Epithelial cell of esophagus (primary cell): ENCODE measurements at regions not wholly inside any gene's neighbourhood (a gene's known extent, or its start where the extent isn't known, plus 50 kb on each side); places are given as distances from the start of the nearest gene placed in this dataset.
A peak's percentile ranks its signal among the peaks of the same experiment; 100 is the strongest.

Experiments
- DNase-seq: peaks from one replicate; pipeline ENCODE4 v3.0.0; 2010; ENCODE audit warnings: low read depth
- H3K4me3 ChIP-seq: 2 replicates; pipeline ENCODE4 v1.5.1; 2011; ENCODE audit warnings: mild to moderate bottlenecking, low read length, control low read depth
- TF ChIP-seq, protein P1 (sequence below): IDR thresholded peaks from 2 replicates; pipeline ENCODE4 v1.5.1; 2011; ENCODE audit warnings: low read depth, mild to moderate bottlenecking, low read length, control low read depth, inconsistent platforms; ENCODE audit not compliant: insufficient read depth; ENCODE audit errors: missing control alignments

- TF ChIP-seq, protein P1, sequence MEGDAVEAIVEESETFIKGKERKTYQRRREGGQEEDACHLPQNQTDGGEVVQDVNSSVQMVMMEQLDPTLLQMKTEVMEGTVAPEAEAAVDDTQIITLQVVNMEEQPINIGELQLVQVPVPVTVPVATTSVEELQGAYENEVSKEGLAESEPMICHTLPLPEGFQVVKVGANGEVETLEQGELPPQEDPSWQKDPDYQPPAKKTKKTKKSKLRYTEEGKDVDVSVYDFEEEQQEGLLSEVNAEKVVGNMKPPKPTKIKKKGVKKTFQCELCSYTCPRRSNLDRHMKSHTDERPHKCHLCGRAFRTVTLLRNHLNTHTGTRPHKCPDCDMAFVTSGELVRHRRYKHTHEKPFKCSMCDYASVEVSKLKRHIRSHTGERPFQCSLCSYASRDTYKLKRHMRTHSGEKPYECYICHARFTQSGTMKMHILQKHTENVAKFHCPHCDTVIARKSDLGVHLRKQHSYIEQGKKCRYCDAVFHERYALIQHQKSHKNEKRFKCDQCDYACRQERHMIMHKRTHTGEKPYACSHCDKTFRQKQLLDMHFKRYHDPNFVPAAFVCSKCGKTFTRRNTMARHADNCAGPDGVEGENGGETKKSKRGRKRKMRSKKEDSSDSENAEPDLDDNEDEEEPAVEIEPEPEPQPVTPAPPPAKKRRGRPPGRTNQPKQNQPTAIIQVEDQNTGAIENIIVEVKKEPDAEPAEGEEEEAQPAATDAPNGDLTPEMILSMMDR: no peak
- DNase-seq: no peak
- H3K4me3 ChIP-seq: no peak overlapping the region
Measured at GRCh38 chr12:105993766-105994555, 144.8 kb downstream of the NUAK1 start.

DNA sequence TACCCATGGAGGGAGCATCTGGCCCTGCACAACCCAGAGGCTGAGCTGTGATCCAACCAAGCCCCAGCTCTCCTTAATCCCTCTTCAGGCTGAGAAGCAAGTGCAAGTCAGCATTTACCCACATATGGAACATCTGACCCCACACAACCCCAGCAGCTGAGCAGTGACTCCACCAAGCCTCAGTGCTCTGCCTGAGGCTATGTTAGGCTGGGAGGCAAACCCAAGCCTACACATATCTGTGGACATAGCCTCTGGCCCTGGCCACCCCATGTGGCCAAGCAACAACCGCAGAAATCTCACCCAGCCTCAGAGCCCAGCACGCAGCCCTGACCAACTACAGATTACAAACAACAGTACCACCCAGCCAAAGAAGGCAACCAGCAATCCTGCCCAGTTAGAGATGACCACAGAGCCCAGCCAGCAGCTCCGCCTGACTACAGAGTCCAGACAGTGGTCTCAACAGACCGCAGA is 142.8 kb downstream of the NUAK1 start:
- DNase-seq: no peak
- no peak overlapping the region for H3K4me3 ChIP-seq
- TF ChIP-seq, protein P1: no peak

- DNase-seq: no peak
- TF ChIP-seq, protein P1: no peak
- no peak overlapping the region for H3K4me3 ChIP-seq
Measured at GRCh38 chr12:105998561-105998960, 140.2 kb downstream of the NUAK1 start.

DNA sequence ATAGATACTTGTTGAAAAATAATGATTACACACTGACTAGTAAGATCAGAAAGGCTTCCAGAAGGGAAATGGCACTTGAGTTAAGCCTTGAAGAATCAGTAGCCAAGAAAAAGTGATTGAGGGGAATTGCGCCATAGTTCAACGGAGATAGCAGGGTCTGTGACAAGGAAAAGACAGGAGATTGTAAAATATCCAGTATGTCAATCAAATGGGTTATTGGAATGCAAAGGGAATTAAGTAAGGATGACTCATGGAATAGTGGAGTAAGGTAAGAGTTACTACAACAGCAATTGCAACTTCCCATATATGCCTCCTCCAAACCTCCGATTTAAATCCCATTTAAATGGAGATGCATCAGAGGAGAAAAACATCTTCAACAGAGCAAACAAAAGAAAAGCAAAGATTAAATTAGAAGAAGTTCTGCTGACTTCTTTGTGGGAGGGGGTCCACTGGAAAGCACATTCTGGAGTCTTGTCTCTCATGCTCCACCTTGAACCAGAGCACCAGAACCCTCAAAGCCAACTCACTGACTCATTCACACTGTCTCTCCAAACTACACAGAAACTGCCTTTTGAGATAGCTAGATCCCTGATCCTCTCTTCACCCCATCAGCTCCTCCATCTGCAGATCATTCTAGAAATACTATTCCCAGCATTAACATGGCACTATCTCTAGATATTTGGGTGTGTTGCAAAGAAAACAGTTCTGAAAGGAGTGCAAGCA is 138.2 kb downstream of the NUAK1 start:
- H3K4me3 ChIP-seq: no peak overlapping the region
- DNase-seq: peak; percentile 48
- TF ChIP-seq, protein P1: no peak

DNA sequence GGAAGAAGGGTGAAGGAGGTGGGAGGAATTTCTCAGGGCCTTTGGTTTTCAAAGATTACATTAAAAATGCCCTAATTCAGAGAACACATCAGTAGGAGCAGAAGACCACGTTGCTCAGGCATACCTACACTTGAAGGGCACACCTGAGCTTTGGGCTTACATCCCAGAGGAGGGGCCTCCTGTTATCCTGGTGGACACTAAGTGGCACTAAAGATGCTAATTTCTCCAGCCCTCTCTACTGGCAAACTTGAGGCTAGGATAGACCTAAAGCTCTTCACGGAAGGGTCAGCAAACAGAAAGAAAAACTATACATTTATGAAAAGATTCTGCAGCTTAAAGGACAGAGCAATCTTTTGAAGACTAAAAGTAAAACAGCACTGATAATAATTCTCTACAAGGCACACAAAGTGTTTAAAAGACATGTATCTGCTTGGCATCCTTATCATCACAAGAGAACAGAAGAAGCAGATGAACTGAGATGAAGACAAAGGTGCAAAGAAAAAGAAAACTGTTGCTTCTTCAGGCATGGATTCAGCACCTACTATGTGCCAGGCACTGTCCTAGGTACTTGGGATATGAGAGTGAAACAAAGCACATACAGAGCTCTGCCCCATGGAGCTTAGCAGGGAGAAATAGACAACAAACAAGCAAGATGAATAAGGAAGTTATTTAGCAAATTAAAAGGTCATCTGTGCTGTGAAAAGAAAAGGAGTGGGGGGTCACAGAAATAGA is 137.5 kb downstream of the NUAK1 start:
- no peak for DNase-seq
- TF ChIP-seq, protein P1: no peak
- no peak overlapping the region for H3K4me3 ChIP-seq

DNA sequence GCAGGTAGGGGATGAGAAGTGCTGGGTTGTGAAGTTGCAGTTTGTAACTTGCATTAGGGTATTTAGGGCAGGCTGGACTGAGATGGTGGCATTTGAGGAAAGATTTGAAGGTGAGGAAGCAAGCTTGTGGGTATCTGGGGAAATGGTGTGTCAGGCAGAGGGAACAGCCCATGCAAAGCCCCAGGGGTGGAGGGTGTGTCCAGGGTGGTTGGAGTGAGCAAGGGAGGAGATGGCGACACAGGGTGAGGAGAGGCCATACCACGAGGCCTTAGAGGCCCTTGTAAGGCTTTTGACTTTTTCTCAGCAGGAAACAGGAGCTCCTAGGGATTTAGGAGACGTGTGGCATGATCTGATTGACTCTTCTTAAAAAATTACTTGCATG is 136.9 kb downstream of the NUAK1 start:
- DNase-seq: peak; percentile 48
- H3K4me3 ChIP-seq: no peak overlapping the region
- TF ChIP-seq, protein P1: no peak
